OCI-LY7 (cell line): ENCODE measurements at regions not wholly inside any gene's neighbourhood (a gene's known extent, or its start where the extent isn't known, plus 50 kb on each side); places are given as distances from the start of the nearest gene placed in this dataset.
"Not testable (repeated sequence)": the region's sequence is repeated elsewhere in the genome, so short reads cannot be mapped to it uniquely, and the experiment has no call there.

ENCODE experiments used
- BruUV-seq: library from RNA; stranded (reverse); fragments of 400-500 nt; replicated peaks from 2 replicates; lab custom pipeline; 2021; lab: Mats Ljungman, UMichigan
- CTCF ChIA-PET: fragments of 300-600 bp; sonication (Branson Sonifier 250); formaldehyde crosslinking; loops from one replicate; lab custom pipeline; 2022; ENCODE audit warnings: antibody characterized with exemption; ENCODE audit not compliant: unreplicated experiment; lab: Charles Lee
- POLR2A ChIA-PET: fragments of 300-600 bp; sonication (Branson Sonifier 250); formaldehyde crosslinking; loops from one replicate; lab custom pipeline; 2022; ENCODE audit warnings: antibody characterized with exemption; lab: Charles Lee
- DNase-seq: peaks from one replicate; pipeline ENCODE4 v3.0.0-alpha.2; 2015; ENCODE audit warnings: low spot score
- H2AFZ ChIP-seq: fragments of 200-600 bp; sonication (generic), shearing (Covaris generic); 2 replicates; pipeline ENCODE4 v1.6.1; 2014; ENCODE audit warnings: mild to moderate bottlenecking, antibody characterized with exemption, low read length, moderate library complexity
- H3K27ac ChIP-seq: fragments of 200-600 bp; sonication (generic); 2 replicates; pipeline ENCODE4 v1.5.1; 2014; ENCODE audit warnings: mixed run types, low read depth, mild to moderate bottlenecking, moderate library complexity, low read length, inconsistent platforms; ENCODE audit not compliant: poor library complexity, severe bottlenecking
- H3K36me3 ChIP-seq: fragments of 200-600 bp; sonication (generic); 2 replicates; pipeline ENCODE4 v1.6.1; 2014; ENCODE audit warnings: mild to moderate bottlenecking, antibody characterized with exemption, low read length, moderate library complexity, mixed read lengths; ENCODE audit not compliant: insufficient read depth
- H3K4me1 ChIP-seq: fragments of 200-600 bp; sonication (generic); 2 replicates; pipeline ENCODE4 v1.5.1; 2014; ENCODE audit warnings: mild to moderate bottlenecking, low read length; ENCODE audit not compliant: insufficient read depth, poor library complexity, severe bottlenecking
- H3K4me2 ChIP-seq: fragments of 200-600 bp; sonication (generic); 2 replicates; pipeline ENCODE4 v1.6.1; 2014; ENCODE audit warnings: mild to moderate bottlenecking, low read length
- H3K4me3 ChIP-seq: fragments of 200-600 bp; sonication (generic); 2 replicates; pipeline ENCODE4 v1.5.1; 2014; ENCODE audit warnings: mild to moderate bottlenecking, low read depth, low read length; ENCODE audit not compliant: poor library complexity, severe bottlenecking
- H3K79me2 ChIP-seq: fragments of 200-600 bp; sonication (generic); 2 replicates; pipeline ENCODE4 v1.6.1; 2016; ENCODE audit warnings: low read depth, mild to moderate bottlenecking, low read length, moderate library complexity, mixed read lengths; ENCODE audit not compliant: insufficient read depth
- H3K9me2 ChIP-seq: fragments of 200-600 bp; sonication (generic); 2 replicates; pipeline ENCODE4 v1.6.1; 2016; ENCODE audit warnings: mild to moderate bottlenecking, low read length, mixed read lengths; ENCODE audit not compliant: insufficient read depth
- H3K9me3 ChIP-seq: fragments of 200-600 bp; sonication (generic); 2 replicates; pipeline ENCODE4 v1.6.1; 2014; ENCODE audit warnings: mild to moderate bottlenecking, mixed run types, low read length, mixed read lengths
- H4K20me1 ChIP-seq: fragments of 200-600 bp; sonication (generic); 2 replicates; pipeline ENCODE4 v1.6.1; 2014; ENCODE audit warnings: mild to moderate bottlenecking, antibody characterized with exemption, low read length, moderate library complexity, mixed read lengths; ENCODE audit not compliant: insufficient read depth
- CTCF ChIP-seq: fragments of 200-600 bp; sonication (generic); conservative IDR thresholded peaks from 2 replicates; pipeline ENCODE4 v1.5.1; 2014; ENCODE audit warnings: mild to moderate bottlenecking, antibody characterized with exemption, low read length, moderate library complexity, mixed read lengths
- EZH2phosphoT487 ChIP-seq: fragments of 200-600 bp; sonication (generic); IDR thresholded peaks from 2 replicates; pipeline ENCODE4 v1.6.1; 2018; ENCODE audit warnings: low read depth, borderline replicate concordance, mild to moderate bottlenecking, mixed run types, antibody characterized with exemption, low read length, moderate library complexity, mixed read lengths
- intact Hi-C: fragments of 100-400 bp; cut with micrococcal nuclease; formaldehyde crosslinking; loops from one replicate; pipeline ENCODE4 v1.10.0; 2022; ENCODE audit not compliant: unreplicated experiment

DNA sequence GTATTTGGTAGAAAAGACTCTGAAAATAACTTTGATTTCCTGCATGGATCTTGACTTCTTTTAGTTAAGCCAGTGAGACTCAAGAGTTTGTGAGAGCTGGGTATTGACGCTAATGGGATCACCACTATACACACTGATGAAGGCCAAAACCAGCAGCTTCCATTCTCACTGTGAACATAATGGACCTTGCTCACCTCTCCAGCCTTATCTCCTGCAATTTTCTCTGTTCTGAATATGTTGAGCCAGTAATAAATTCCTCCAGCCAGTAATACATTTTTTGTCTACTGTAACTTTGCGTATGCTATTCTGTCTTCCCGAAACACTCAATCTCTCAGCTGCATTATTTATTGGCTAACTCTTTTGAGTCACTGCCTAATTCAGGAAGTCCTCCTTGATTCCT lies 111.6 kb upstream of the PPP2R5A start:
- POLR2A ChIA-PET = interaction anchor here (1.0 kb wide), 1 partner anchor 16 kb away, joined by 3 read pairs; no protein-coding TSS in a partner anchor
- BruUV-seq = no TSS peak
- CTCF ChIA-PET = no interaction called here
- no peaks in the 10 kb centered on the region for H3K9me3 ChIP-seq
- H3K4me2 ChIP-seq = no peak overlapping the region
- TF ChIP-seq EZH2phosphoT487 = no peak
- no peak for TF ChIP-seq CTCF
- no peaks in the 10 kb centered on the region for H3K9me2 ChIP-seq
- no peak overlapping the region for H2AFZ ChIP-seq
- H4K20me1 ChIP-seq = no peaks in the 10 kb centered on the region
- H3K36me3 ChIP-seq = no peaks in the 10 kb centered on the region
- no peak for DNase-seq
- intact Hi-C loops = no loop called here
- H3K27ac ChIP-seq = no peak overlapping the region
- no peaks in the 10 kb centered on the region for H3K79me2 ChIP-seq
- H3K4me1 ChIP-seq = no peaks in the 10 kb centered on the region
- no peak overlapping the region for H3K4me3 ChIP-seq

- H3K9me3 ChIP-seq, H3K79me2 ChIP-seq, DNase-seq, H3K4me3 ChIP-seq, CTCF ChIA-PET, H3K4me2 ChIP-seq, intact Hi-C loops, BruUV-seq, H3K4me1 ChIP-seq, H3K27ac ChIP-seq, H4K20me1 ChIP-seq, H2AFZ ChIP-seq, H3K36me3 ChIP-seq, H3K9me2 ChIP-seq: not testable (repeated sequence)
- POLR2A ChIA-PET = interaction anchor here (0.8 kb wide), 1 partner anchor 153 kb away, joined by 3 read pairs; no protein-coding TSS in a partner anchor
Observed at GRCh38 chr1:212174295-212174694, 110.9 kb upstream of the PPP2R5A start.

GRCh38 chr1:212177542-212177941 lies 107.7 kb upstream of the PPP2R5A start:
- no peaks in the 10 kb centered on the region for H3K79me2 ChIP-seq
- no peak for TF ChIP-seq EZH2phosphoT487
- TF ChIP-seq CTCF = no peak
- no peak overlapping the region for H3K4me3 ChIP-seq
- no peaks in the 10 kb centered on the region for H3K36me3 ChIP-seq
- H3K4me1 ChIP-seq = no peaks in the 10 kb centered on the region
- no peak overlapping the region for H3K4me2 ChIP-seq
- no peak overlapping the region for H3K27ac ChIP-seq
- ChIA-PET CTCF (no interaction called here), POLR2A (interaction anchor here (0.6 to 1.4 kb wide), 2 partner anchors 13 to 15 kb away, joined by 3 to 4 read pairs; no protein-coding TSS in a partner anchor)
- intact Hi-C loops = no loop called here
- no peak for DNase-seq
- H3K9me3 ChIP-seq = no peaks in the 10 kb centered on the region
- H3K9me2 ChIP-seq = no peaks in the 10 kb centered on the region
- no peaks in the 10 kb centered on the region for H4K20me1 ChIP-seq
- no TSS peak for BruUV-seq
- no peak overlapping the region for H2AFZ ChIP-seq
